H1 (cell line): ENCODE measurements at regions not wholly inside any gene's neighbourhood (a gene's known extent, or its start where the extent isn't known, plus 50 kb on each side); places are given as distances from the start of the nearest gene placed in this dataset.

Experiments used
- SP1 ChIP-seq: IDR thresholded peaks from 2 replicates; pipeline ENCODE4 v1.6.1; 2011; ENCODE audit warnings: low read depth, low read length
- TAF7 ChIP-seq: optimal IDR thresholded peaks from 2 replicates; pipeline ENCODE3; 2011; ENCODE audit warnings: low read depth, mild to moderate bottlenecking, inconsistent platforms, low read length, moderate library complexity, borderline replicate concordance
- TF ChIP-seq, protein P1 (sequence below): fragments of 300-600 bp; sonication (generic); IDR thresholded peaks from 2 replicates; pipeline ENCODE4 v1.7.1; 2012; ENCODE audit warnings: low read length, moderate library complexity, mild to moderate bottlenecking, inconsistent platforms; ENCODE audit not compliant: insufficient replicate concordance

DNA sequence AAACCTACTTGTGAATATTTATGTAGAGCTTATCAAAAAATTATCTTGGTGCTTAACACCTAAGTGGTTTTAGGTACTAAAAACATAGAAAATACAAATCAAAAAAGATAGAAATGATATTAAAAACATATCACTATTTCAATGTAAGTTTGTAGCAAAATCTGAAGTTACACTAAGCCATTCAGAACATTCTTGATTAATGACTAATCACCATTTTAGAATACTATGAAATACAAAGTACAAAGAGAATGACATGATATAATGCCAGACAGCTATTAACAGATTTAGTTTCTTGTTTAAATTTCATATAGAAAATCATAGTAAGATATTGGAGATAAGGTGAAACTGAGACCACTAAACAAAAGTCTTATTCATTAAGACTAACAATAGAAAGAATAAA, 169.7 kb upstream of the AGTR1 start (continued):
- TF ChIP-seq, protein P1, sequence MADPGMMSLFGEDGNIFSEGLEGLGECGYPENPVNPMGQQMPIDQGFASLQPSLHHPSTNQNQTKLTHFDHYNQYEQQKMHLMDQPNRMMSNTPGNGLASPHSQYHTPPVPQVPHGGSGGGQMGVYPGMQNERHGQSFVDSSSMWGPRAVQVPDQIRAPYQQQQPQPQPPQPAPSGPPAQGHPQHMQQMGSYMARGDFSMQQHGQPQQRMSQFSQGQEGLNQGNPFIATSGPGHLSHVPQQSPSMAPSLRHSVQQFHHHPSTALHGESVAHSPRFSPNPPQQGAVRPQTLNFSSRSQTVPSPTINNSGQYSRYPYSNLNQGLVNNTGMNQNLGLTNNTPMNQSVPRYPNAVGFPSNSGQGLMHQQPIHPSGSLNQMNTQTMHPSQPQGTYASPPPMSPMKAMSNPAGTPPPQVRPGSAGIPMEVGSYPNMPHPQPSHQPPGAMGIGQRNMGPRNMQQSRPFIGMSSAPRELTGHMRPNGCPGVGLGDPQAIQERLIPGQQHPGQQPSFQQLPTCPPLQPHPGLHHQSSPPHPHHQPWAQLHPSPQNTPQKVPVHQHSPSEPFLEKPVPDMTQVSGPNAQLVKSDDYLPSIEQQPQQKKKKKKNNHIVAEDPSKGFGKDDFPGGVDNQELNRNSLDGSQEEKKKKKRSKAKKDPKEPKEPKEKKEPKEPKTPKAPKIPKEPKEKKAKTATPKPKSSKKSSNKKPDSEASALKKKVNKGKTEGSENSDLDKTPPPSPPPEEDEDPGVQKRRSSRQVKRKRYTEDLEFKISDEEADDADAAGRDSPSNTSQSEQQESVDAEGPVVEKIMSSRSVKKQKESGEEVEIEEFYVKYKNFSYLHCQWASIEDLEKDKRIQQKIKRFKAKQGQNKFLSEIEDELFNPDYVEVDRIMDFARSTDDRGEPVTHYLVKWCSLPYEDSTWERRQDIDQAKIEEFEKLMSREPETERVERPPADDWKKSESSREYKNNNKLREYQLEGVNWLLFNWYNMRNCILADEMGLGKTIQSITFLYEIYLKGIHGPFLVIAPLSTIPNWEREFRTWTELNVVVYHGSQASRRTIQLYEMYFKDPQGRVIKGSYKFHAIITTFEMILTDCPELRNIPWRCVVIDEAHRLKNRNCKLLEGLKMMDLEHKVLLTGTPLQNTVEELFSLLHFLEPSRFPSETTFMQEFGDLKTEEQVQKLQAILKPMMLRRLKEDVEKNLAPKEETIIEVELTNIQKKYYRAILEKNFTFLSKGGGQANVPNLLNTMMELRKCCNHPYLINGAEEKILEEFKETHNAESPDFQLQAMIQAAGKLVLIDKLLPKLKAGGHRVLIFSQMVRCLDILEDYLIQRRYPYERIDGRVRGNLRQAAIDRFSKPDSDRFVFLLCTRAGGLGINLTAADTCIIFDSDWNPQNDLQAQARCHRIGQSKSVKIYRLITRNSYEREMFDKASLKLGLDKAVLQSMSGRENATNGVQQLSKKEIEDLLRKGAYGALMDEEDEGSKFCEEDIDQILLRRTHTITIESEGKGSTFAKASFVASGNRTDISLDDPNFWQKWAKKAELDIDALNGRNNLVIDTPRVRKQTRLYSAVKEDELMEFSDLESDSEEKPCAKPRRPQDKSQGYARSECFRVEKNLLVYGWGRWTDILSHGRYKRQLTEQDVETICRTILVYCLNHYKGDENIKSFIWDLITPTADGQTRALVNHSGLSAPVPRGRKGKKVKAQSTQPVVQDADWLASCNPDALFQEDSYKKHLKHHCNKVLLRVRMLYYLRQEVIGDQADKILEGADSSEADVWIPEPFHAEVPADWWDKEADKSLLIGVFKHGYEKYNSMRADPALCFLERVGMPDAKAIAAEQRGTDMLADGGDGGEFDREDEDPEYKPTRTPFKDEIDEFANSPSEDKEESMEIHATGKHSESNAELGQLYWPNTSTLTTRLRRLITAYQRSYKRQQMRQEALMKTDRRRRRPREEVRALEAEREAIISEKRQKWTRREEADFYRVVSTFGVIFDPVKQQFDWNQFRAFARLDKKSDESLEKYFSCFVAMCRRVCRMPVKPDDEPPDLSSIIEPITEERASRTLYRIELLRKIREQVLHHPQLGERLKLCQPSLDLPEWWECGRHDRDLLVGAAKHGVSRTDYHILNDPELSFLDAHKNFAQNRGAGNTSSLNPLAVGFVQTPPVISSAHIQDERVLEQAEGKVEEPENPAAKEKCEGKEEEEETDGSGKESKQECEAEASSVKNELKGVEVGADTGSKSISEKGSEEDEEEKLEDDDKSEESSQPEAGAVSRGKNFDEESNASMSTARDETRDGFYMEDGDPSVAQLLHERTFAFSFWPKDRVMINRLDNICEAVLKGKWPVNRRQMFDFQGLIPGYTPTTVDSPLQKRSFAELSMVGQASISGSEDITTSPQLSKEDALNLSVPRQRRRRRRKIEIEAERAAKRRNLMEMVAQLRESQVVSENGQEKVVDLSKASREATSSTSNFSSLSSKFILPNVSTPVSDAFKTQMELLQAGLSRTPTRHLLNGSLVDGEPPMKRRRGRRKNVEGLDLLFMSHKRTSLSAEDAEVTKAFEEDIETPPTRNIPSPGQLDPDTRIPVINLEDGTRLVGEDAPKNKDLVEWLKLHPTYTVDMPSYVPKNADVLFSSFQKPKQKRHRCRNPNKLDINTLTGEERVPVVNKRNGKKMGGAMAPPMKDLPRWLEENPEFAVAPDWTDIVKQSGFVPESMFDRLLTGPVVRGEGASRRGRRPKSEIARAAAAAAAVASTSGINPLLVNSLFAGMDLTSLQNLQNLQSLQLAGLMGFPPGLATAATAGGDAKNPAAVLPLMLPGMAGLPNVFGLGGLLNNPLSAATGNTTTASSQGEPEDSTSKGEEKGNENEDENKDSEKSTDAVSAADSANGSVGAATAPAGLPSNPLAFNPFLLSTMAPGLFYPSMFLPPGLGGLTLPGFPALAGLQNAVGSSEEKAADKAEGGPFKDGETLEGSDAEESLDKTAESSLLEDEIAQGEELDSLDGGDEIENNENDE, result no peak
- no peak for TF ChIP-seq SP1
- no peak for TF ChIP-seq TAF7
